ACC112 (cell line): ENCODE measurements at regions not wholly inside any gene's neighbourhood (a gene's known extent, or its start where the extent isn't known, plus 50 kb on each side); places are given as distances from the start of the nearest gene placed in this dataset.
"Not testable (repeated sequence)": the region's sequence is repeated elsewhere in the genome, so short reads cannot be mapped to it uniquely, and the experiment has no call there.

Experiments
- H2AFZ ChIP-seq: fragments of 200-600 bp; sonication (generic); one replicate; pipeline ENCODE4 v1.6.0; 2017; ENCODE audit warnings: antibody characterized with exemption, low read length; ENCODE audit not compliant: unreplicated experiment
- H3K27ac ChIP-seq: fragments of 200-600 bp; sonication (generic); 2 replicates; pipeline ENCODE4 v1.5.1; 2014; ENCODE audit warnings: low read depth, mild to moderate bottlenecking, antibody characterized with exemption, low read length, moderate library complexity
- H3K27me3 ChIP-seq: fragments of 200-600 bp; sonication (generic); 2 replicates; pipeline ENCODE4 v1.6.1; 2014; ENCODE audit warnings: mild to moderate bottlenecking, antibody characterized with exemption, low read length, moderate library complexity, mixed read lengths; ENCODE audit not compliant: insufficient read depth
- H3K36me3 ChIP-seq: fragments of 200-600 bp; sonication (generic); 2 replicates; pipeline ENCODE4 v1.6.1; 2016; ENCODE audit warnings: mild to moderate bottlenecking, antibody characterized with exemption, low read length, moderate library complexity, mixed read lengths; ENCODE audit not compliant: insufficient read depth
- H3K4me1 ChIP-seq: fragments of 200-600 bp; sonication (generic); one replicate; pipeline ENCODE4 v1.6.1; 2016; ENCODE audit warnings: low read length, mixed read lengths; ENCODE audit not compliant: insufficient read depth, unreplicated experiment, control insufficient read depth
- H3K4me3 ChIP-seq: fragments of 200-600 bp; sonication (generic); 2 replicates; pipeline ENCODE4 v1.5.1; 2014; ENCODE audit warnings: mild to moderate bottlenecking, low read depth, low read length
- H3K79me2 ChIP-seq: fragments of 200-600 bp; sonication (generic); one replicate; pipeline ENCODE4 v1.6.0; 2016; ENCODE audit warnings: low read length; ENCODE audit not compliant: control insufficient read depth, unreplicated experiment, insufficient read depth

GRCh38 chr19:14305706-14306105, 75.5 kb upstream of the ADGRE5 start:
- Histone ChIP-seq H2AFZ (no peak overlapping the region), H3K4me3 (no peak overlapping the region), H3K79me2 (no peaks in the 10 kb centered on the region), H3K4me1 (no peaks in the 10 kb centered on the region), H3K36me3 (no peaks in the 10 kb centered on the region), H3K27me3 (no peaks in the 10 kb centered on the region), H3K27ac (no peak overlapping the region)

- Histone ChIP-seq H2AFZ (no peak overlapping the region), H3K4me3 (no peak overlapping the region), H3K36me3 (no peaks in the 10 kb centered on the region), H3K4me1 (no peaks in the 10 kb centered on the region), H3K79me2 (no peaks in the 10 kb centered on the region), H3K27me3 (no peaks in the 10 kb centered on the region), H3K27ac (no peak overlapping the region)
Observed at GRCh38 chr19:14301150-14301549, 80.1 kb upstream of the ADGRE5 start.

GRCh38 chr19:14300303-14300702, 80.9 kb upstream of the ADGRE5 start:
- Histone ChIP-seq H3K27ac (no peak overlapping the region), H3K36me3 (no peaks in the 10 kb centered on the region), H3K79me2 (no peaks in the 10 kb centered on the region)

GRCh38 chr19:14299224-14299827, 81.9 kb upstream of the ADGRE5 start:
- not testable (repeated sequence) for H3K4me1 ChIP-seq, H3K36me3 ChIP-seq, H3K27ac ChIP-seq, H3K27me3 ChIP-seq, H3K79me2 ChIP-seq, H2AFZ ChIP-seq, H3K4me3 ChIP-seq

More at GRCh38 chr19:14300303-14300702, 80.9 kb upstream of the ADGRE5 start:
- no peak overlapping the region for H3K4me3 ChIP-seq
- no peaks in the 10 kb centered on the region for H3K27me3 ChIP-seq
- H2AFZ ChIP-seq, result no peak overlapping the region
- H3K4me1 ChIP-seq, result no peaks in the 10 kb centered on the region

DNA sequence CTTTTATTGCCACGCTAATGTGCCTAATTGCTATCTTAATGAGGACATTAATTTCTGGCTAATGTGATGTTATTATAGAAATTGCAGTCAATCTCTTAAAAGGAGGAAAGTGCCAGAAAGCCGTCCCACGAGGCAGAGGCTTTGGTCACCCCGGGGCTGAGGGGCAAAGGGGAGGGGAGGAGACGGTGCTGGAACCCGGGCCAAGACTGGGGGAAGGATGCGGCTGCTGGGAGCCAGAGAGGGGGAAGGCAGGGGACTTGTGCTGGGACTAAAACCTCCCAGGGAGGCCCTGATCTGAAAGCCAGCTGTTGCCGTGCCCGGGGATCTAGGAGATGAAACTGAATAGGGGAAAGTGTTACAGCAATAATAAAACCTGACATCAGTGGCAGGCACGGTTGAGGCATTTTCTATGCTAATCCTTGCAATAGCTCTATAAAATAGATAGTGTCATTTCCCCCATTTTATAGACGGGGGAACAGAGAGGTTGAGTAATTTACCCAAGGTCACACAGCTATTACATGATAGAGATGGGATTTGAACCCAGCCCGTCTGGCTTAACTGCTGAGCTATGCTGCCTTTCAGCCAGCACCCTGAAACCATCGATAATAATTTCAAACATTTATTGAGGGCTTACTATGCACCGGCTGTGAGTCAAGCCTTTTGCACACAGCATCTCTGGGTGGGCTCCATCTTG, 83.2 kb upstream of the ADGRE5 start:
- H3K4me3 ChIP-seq, H3K27me3 ChIP-seq, H3K4me1 ChIP-seq, H3K27ac ChIP-seq, H3K36me3 ChIP-seq, H3K79me2 ChIP-seq, H2AFZ ChIP-seq: not testable (repeated sequence)

- not testable (repeated sequence) for H3K4me3 ChIP-seq, H3K27me3 ChIP-seq, H3K36me3 ChIP-seq, H3K4me1 ChIP-seq, H2AFZ ChIP-seq, H3K27ac ChIP-seq, H3K79me2 ChIP-seq
Observed at GRCh38 chr19:14294974-14295373, 86.3 kb upstream of the ADGRE5 start.

DNA sequence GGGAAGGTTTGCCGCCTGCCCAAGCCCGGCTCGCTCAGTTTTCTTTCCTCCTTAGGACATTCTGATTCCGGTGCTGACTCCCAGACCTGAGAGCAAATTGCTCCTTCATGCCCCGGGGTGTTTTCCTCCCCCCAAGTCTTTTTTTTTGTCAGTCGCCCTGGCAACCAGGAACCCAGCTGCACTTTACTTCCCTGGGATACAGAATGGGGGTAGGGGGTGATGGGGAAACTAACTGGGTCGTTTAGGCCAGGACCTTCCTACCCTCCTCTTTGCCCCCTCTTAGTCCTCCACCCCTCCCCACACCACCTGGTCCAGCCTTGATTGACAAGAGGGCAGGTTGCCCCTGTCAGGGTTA, 87.5 kb upstream of the ADGRE5 start:
- H3K36me3 ChIP-seq, H2AFZ ChIP-seq, H3K27me3 ChIP-seq, H3K4me3 ChIP-seq, H3K27ac ChIP-seq, H3K79me2 ChIP-seq, H3K4me1 ChIP-seq: not testable (repeated sequence)

GRCh38 chr19:14293101-14293815, 87.3 kb upstream of the ADGRL1 start:
- not testable (repeated sequence) for H3K79me2 ChIP-seq, H3K4me3 ChIP-seq, H3K36me3 ChIP-seq, H2AFZ ChIP-seq, H3K27ac ChIP-seq, H3K4me1 ChIP-seq, H3K27me3 ChIP-seq

GRCh38 chr19:14289810-14290209, 83.8 kb upstream of the ADGRL1 start:
- not testable (repeated sequence) for H3K79me2 ChIP-seq, H3K27ac ChIP-seq, H3K36me3 ChIP-seq, H3K4me1 ChIP-seq, H3K4me3 ChIP-seq, H3K27me3 ChIP-seq, H2AFZ ChIP-seq

- not testable (repeated sequence) for H3K79me2 ChIP-seq, H3K27ac ChIP-seq, H2AFZ ChIP-seq, H3K27me3 ChIP-seq, H3K4me1 ChIP-seq, H3K36me3 ChIP-seq, H3K4me3 ChIP-seq
Observed at GRCh38 chr19:14287837-14288236, 81.9 kb upstream of the ADGRL1 start.

DNA sequence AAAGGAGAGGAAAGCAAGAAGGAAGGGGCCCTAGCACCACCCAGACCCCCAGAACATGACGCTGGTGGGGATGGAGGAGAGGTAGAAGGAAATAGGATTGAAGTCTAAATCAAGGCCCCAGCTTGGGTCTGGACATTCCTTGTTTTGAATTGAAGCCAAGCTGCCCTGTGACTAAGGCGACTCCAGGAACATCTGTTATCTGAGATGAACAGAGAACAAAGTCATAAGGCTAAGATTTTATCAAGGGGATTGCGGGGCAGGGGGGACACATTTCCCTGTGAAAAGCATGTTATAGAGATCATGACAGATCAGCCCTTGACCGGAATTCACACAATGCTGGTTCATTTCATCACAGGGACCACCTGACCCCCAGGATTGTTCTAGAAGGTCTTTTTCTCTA, 80.6 kb upstream of the ADGRL1 start:
- not testable (repeated sequence) for H3K4me3 ChIP-seq, H3K4me1 ChIP-seq, H3K27ac ChIP-seq, H3K27me3 ChIP-seq, H2AFZ ChIP-seq, H3K36me3 ChIP-seq, H3K79me2 ChIP-seq
